Esophagus muscularis mucosa (tissue), 4 donors: ENCODE measurements at regions not wholly inside any gene's neighbourhood (a gene's known extent, or its start where the extent isn't known, plus 50 kb on each side); places are given as distances from the start of the nearest gene placed in this dataset.

Experiments
- EP300 ChIP-seq: sonication (generic); formaldehyde crosslinking; IDR thresholded peaks from one replicate; pipeline ENCODE4 v1.6.1; 2017; ENCODE audit warnings: antibody characterized with exemption
- POLR2A ChIP-seq: fragments of 450-650 bp; IDR thresholded peaks from one replicate; pipeline ENCODE4 v1.6.1; 2017; ENCODE audit warnings: antibody characterized with exemption, moderate library complexity, mild to moderate bottlenecking, low read depth
- POLR2AphosphoS5 ChIP-seq, 2 donors: sonication (generic); formaldehyde crosslinking; IDR thresholded peaks; one replicate each; pipeline ENCODE4 v1.6.1; 2017; ENCODE audit warnings: antibody characterized with exemption in 2 of 2
- TF ChIP-seq, protein P1 (sequence below), 3 experiments: fragments of 200-600 bp in 2 of 3; fragments of 450-650 bp in 1 of 3; sonication (generic) in 2 of 3; IDR thresholded peaks; one replicate each; pipeline ENCODE4 v1.5.1; 2017 to 2019; ENCODE audit warnings: antibody characterized with exemption in 3 of 3, mild to moderate bottlenecking in 2 of 3, moderate library complexity in 1 of 3

DNA sequence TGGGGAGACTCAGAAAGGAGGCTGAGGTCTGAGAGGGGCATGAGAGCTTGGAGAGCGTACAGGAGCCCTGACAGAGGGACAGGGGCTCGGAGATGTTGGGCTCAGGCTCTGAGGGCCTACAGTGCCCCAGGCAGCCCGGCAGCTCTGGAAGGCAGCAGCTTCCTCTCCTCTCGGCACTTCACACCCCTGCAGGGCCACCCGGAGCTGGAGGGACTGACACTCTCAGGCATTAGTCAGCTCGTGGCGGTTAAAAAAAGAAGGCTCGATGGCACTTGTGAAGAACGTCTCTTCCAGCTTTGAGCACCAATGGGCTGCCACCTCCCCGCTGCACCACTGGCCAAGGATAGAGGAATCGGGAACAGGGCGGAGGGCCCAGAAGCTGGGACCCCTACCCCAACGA lies 62.6 kb upstream of the SIRPA start:
- TF ChIP-seq, protein P1, sequence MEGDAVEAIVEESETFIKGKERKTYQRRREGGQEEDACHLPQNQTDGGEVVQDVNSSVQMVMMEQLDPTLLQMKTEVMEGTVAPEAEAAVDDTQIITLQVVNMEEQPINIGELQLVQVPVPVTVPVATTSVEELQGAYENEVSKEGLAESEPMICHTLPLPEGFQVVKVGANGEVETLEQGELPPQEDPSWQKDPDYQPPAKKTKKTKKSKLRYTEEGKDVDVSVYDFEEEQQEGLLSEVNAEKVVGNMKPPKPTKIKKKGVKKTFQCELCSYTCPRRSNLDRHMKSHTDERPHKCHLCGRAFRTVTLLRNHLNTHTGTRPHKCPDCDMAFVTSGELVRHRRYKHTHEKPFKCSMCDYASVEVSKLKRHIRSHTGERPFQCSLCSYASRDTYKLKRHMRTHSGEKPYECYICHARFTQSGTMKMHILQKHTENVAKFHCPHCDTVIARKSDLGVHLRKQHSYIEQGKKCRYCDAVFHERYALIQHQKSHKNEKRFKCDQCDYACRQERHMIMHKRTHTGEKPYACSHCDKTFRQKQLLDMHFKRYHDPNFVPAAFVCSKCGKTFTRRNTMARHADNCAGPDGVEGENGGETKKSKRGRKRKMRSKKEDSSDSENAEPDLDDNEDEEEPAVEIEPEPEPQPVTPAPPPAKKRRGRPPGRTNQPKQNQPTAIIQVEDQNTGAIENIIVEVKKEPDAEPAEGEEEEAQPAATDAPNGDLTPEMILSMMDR (IDR thresholded peaks at IDR 0.05): no peak
- TF ChIP-seq POLR2AphosphoS5 (IDR thresholded peaks at IDR 0.05) (no peak), POLR2A (no peak), EP300 (no peak)
